Endodermal cell (in vitro differentiated cells): ENCODE measurements at regions not wholly inside any gene's neighbourhood (a gene's known extent, or its start where the extent isn't known, plus 50 kb on each side); places are given as distances from the start of the nearest gene placed in this dataset.

Experiments used
- DNase-seq: peaks from one replicate; pipeline ENCODE4 v3.0.0-alpha.2; 2017
- H3K27ac ChIP-seq: 2 replicates; pipeline ENCODE4 v1.5.1; 2013; ENCODE audit warnings: mild to moderate bottlenecking, low read depth, low read length, moderate library complexity
- H3K27me3 ChIP-seq: 2 replicates; pipeline ENCODE4 v1.6.1; 2013; ENCODE audit warnings: mild to moderate bottlenecking, low read length, moderate library complexity; ENCODE audit not compliant: insufficient read depth, control insufficient read depth, poor library complexity, severe bottlenecking
- H3K36me3 ChIP-seq: 2 replicates; pipeline ENCODE4 v1.7.0; 2013; ENCODE audit warnings: mild to moderate bottlenecking, low read length, moderate library complexity; ENCODE audit not compliant: control insufficient read depth, insufficient read depth
- H3K4me1 ChIP-seq: one replicate; pipeline ENCODE4 v1.7.0; 2013; ENCODE audit warnings: low read length; ENCODE audit not compliant: control insufficient read depth, insufficient read depth
- H3K4me3 ChIP-seq: 2 replicates; pipeline ENCODE4 v1.5.1; 2013; ENCODE audit warnings: mild to moderate bottlenecking, low read length, moderate library complexity
- H3K9ac ChIP-seq: 2 replicates; pipeline ENCODE4 v1.6.1; 2013; ENCODE audit warnings: mild to moderate bottlenecking, low read length, moderate library complexity; ENCODE audit not compliant: poor library complexity, severe bottlenecking; ENCODE audit errors: extremely low read depth
- H3K9me3 ChIP-seq: 2 replicates; pipeline ENCODE4 v1.6.1; 2013; ENCODE audit warnings: mild to moderate bottlenecking, low read length, moderate library complexity; ENCODE audit not compliant: control insufficient read depth
- H3K27ac Mint-ChIP-seq: 2 replicates; pipeline ENCODE4 v1.8.0; 2020; ENCODE audit warnings: mixed read lengths
- H3K27me3 Mint-ChIP-seq: 2 replicates; pipeline ENCODE4 v1.8.0; 2021; ENCODE audit warnings: mild to moderate bottlenecking, mixed read lengths; ENCODE audit not compliant: insufficient read depth
- H3K36me3 Mint-ChIP-seq: 2 replicates; pipeline ENCODE4 v1.8.0; 2020; ENCODE audit warnings: low read depth, mixed read lengths
- H3K4me1 Mint-ChIP-seq: 2 replicates; pipeline ENCODE4 v1.8.0; 2020; ENCODE audit warnings: mixed read lengths
- H3K4me3 Mint-ChIP-seq: 2 replicates; pipeline ENCODE4 v1.8.0; 2020; ENCODE audit warnings: mild to moderate bottlenecking, moderate library complexity, mixed read lengths
- H3K9me3 Mint-ChIP-seq: 2 replicates; pipeline ENCODE4 v1.8.0; 2020; ENCODE audit warnings: mild to moderate bottlenecking, mixed read lengths
- WGBS, 2 experiments: methylation state at CpG; one replicate each; pipeline versions ENCODE4 v1.1.5 to v1.1.7; 2013; ENCODE audit warnings: missing lambda C conversion rate in 2 of 2, mixed read lengths in 1 of 2; ENCODE audit not compliant: insufficient coverage in 1 of 2, insufficient read length in 1 of 2; 5-methylcytosine and 5-hydroxymethylcytosine counted together
- TF ChIP-seq, protein P1 (sequence below): fragments of 200-600 bp; sonication (generic); conservative IDR thresholded peaks from 2 replicates; pipeline ENCODE4 v1.5.0; 2021; ENCODE audit warnings: antibody characterized with exemption, mild to moderate bottlenecking

DNA sequence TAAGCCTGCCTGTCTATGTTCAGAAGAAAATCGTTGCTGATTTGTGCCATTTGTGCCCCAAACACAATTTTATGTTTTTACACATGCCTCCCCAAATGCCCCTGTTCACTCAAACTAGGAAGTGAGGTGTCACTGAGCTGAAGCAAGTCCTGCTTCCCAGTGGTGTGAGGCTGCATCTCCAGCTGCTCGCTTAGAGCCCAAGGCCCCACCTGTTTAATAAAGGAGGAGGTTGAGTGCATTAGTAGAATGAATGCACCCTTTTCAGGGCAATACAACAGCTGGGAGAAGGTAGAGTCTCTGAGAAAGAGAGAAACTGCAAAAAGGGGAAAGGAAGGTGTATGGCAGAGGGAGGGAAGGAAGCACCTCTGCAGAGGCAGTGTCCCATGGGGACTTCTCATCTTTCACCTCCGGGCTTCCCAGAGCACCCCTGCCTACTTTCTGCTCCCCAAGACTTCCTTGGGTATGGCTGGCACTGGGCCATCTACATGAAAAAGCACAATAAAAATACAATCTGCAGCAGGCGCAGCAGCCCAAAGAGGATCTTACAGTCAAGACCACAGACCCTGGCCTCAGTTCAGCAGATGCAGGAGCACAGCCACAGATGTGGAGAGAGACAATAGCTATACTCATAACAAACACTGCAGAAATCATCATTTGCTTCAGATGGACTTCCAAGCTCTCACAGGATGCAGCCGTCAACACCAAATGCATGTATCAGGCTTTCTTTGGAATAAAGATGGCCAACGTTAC is 165.9 kb downstream of the POLR2M start:
- peaks cover 29% of the 10 kb centered on the region for H3K9me3 ChIP-seq
- H3K36me3 ChIP-seq, result no peaks in the 10 kb centered on the region
- Mint-ChIP-seq H3K4me3 (no peak overlapping the region), H3K4me1 (peaks cover 5% of the 10 kb centered on the region), H3K36me3 (no peaks in the 10 kb centered on the region), H3K27me3 (peaks cover 4% of the 10 kb centered on the region), H3K9me3 (peaks cover 22% of the 10 kb centered on the region), H3K27ac (no peak overlapping the region)
- no peak overlapping the region for H3K9ac ChIP-seq
- no peak overlapping the region for H3K27ac ChIP-seq
- H3K27me3 ChIP-seq, result no peaks in the 10 kb centered on the region
- no peak for DNase-seq
- 80 to 90% methylated on average over 5 to 6 of the region's 6 CpGs for WGBS, 2 experiments
- no peaks in the 10 kb centered on the region for H3K4me1 ChIP-seq
- TF ChIP-seq, protein P1, sequence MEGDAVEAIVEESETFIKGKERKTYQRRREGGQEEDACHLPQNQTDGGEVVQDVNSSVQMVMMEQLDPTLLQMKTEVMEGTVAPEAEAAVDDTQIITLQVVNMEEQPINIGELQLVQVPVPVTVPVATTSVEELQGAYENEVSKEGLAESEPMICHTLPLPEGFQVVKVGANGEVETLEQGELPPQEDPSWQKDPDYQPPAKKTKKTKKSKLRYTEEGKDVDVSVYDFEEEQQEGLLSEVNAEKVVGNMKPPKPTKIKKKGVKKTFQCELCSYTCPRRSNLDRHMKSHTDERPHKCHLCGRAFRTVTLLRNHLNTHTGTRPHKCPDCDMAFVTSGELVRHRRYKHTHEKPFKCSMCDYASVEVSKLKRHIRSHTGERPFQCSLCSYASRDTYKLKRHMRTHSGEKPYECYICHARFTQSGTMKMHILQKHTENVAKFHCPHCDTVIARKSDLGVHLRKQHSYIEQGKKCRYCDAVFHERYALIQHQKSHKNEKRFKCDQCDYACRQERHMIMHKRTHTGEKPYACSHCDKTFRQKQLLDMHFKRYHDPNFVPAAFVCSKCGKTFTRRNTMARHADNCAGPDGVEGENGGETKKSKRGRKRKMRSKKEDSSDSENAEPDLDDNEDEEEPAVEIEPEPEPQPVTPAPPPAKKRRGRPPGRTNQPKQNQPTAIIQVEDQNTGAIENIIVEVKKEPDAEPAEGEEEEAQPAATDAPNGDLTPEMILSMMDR, result no peak
- H3K4me3 ChIP-seq, result no peak overlapping the region

DNA sequence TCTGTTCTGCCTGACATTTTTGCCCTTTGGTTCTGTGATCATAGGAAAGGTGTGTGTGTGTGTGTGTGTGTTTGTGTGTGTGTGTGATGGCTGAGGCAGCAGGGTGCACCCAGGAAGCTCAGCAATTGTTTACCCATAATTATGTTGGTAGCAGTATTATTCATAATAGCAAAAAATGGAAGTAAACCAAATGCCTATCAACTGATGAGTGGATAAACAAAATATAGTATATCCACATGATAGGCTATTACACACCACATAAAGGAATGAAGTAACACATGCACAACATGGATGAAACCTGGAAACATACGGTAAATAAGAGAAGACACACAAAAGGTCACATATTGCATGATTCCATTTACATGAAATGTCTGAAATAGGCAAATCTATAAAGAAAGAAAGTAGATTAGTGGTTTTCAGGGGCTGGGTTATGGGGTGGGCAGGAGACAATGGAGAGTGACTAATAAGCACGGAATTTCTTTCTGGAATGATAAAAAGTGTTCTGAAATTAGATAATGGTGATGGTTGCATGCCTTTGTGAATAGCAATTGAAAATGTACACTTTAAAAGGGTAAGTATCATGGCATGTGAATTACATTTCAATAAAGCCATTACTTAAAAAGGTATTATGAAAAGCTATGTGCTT is 167.2 kb downstream of the POLR2M start:
- peaks cover 17% of the 10 kb centered on the region for H3K9me3 Mint-ChIP-seq
- H3K36me3 ChIP-seq, result no peaks in the 10 kb centered on the region
- H3K4me1 Mint-ChIP-seq, result peaks cover 5% of the 10 kb centered on the region
- H3K4me1 ChIP-seq, result no peaks in the 10 kb centered on the region
- no peak overlapping the region for H3K27ac Mint-ChIP-seq
- no peaks in the 10 kb centered on the region for H3K27me3 ChIP-seq
- no peak overlapping the region for H3K9ac ChIP-seq
- WGBS, 2 experiments, result 92% methylated on average over 2 of the region's 2 CpGs
- no peak for DNase-seq
- TF ChIP-seq, protein P1, result no peak
- no peak overlapping the region for H3K4me3 Mint-ChIP-seq
- H3K36me3 Mint-ChIP-seq, result no peaks in the 10 kb centered on the region
- peaks cover 23% of the 10 kb centered on the region for H3K9me3 ChIP-seq
- H3K27me3 Mint-ChIP-seq, result peaks cover 5% of the 10 kb centered on the region
- no peak overlapping the region for H3K4me3 ChIP-seq
- H3K27ac ChIP-seq, result no peak overlapping the region

DNA sequence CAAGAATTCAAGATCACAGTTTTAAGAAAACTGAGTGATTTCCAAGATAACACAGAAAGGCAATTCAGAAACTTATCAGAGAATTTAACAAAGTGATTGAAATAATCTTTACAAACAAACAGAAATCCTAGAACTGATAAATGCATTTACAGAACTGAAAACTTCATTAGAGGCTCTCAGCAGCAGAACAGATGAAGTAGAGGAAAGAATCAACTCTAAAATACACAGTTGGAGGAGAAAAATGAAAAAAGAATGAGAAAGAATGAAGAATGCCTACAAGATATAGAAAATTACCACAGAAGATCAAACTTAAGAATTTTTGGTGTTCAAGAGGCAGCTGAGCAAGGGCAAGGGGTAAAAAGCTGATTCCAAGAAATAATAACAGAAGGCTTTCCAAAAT is 168.8 kb downstream of the POLR2M start:
- peaks cover 17% of the 10 kb centered on the region for H3K9me3 Mint-ChIP-seq
- no peaks in the 10 kb centered on the region for H3K36me3 Mint-ChIP-seq
- Histone ChIP-seq H3K4me1 (no peaks in the 10 kb centered on the region), H3K27ac (no peak overlapping the region), H3K36me3 (no peaks in the 10 kb centered on the region), H3K9me3 (peaks cover 22% of the 10 kb centered on the region), H3K9ac (no peak overlapping the region), H3K4me3 (peak overlapping the region; percentile 16), H3K27me3 (no peaks in the 10 kb centered on the region)
- no peak for DNase-seq
- TF ChIP-seq, protein P1, result no peak
- peaks cover 5% of the 10 kb centered on the region for H3K27me3 Mint-ChIP-seq
- no peak overlapping the region for H3K4me3 Mint-ChIP-seq
- H3K27ac Mint-ChIP-seq, result no peak overlapping the region
- H3K4me1 Mint-ChIP-seq, result peaks cover 5% of the 10 kb centered on the region
